ENCODE measurements at regions not wholly inside any gene's neighbourhood (a gene's known extent, or its start where the extent isn't known, plus 50 kb on each side); places are given as distances from the start of the nearest gene placed in this dataset.

GRCh38 chr3:117631781-117632180, 922.2 kb downstream of the TUSC7 start:
- Histone ChIP-seq H3K27ac (no peak overlapping the region), H3K36me3 (no peaks in the 10 kb centered on the region), H3K4me1 (no peaks in the 10 kb centered on the region), H3K27me3 (replicated peaks in 1 of 7) (no peaks in the 10 kb centered on the region), H3K9me3 (no peaks in the 10 kb centered on the region), H3K4me3 (no peak overlapping the region)
- intact Hi-C loops (cut with DNase I; ENCODE audit: low total_unique reads), result no loop called here
- DNase-seq, result no peak
- TF ChIP-seq POLR2A (IDR thresholded peaks at IDR 0.05) (no peak), POLR2AphosphoS5 (IDR thresholded peaks at IDR 0.05) (no peak), CTCF (IDR thresholded peaks at IDR 0.05 in 8 of 11, conservative IDR thresholded peaks at IDR 0.05 in 3 of 11) (no peak)
- WGBS, 5 donors, result 80 to 90% (median 87%) methylated on average over 3 of the region's 3 CpGs

DNA sequence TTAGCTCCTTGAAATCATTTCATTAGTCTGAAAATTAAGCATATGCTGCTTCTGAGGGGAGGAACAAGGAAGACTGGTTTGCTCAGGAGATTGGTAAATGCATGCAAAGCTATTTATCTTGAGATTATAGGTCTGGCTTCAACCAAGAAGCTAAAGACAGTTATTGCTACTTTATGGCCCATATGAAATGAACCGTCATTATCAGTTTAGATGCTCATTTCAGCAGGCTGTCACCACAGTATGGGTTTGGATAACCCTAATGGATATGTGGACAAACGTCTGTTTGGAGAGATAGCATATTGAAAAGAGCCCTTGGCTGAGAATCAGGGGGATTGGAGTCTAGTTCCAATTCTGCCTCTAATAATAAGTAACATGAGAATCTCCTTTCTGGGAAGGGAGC, 922.6 kb downstream of the TUSC7 start:
- no peak for DNase-seq
- no peaks in the 10 kb centered on the region for H3K9me3 ChIP-seq
- H3K36me3 ChIP-seq, result no peaks in the 10 kb centered on the region
- H3K4me3 ChIP-seq, result no peak overlapping the region
- H3K4me1 ChIP-seq, result no peaks in the 10 kb centered on the region
- no peak overlapping the region for H3K27ac ChIP-seq
- H3K27me3 ChIP-seq (replicated peaks in 1 of 7), result no peaks in the 10 kb centered on the region
- TF ChIP-seq POLR2A (IDR thresholded peaks at IDR 0.05), result no peak
- TF ChIP-seq POLR2AphosphoS5 (IDR thresholded peaks at IDR 0.05), result no peak
- TF ChIP-seq CTCF (IDR thresholded peaks at IDR 0.05 in 8 of 11, conservative IDR thresholded peaks at IDR 0.05 in 3 of 11), result no peak
- WGBS, 5 donors, result 77 to 92% (median 79%) methylated on average over 2 of the region's 2 CpGs
- intact Hi-C loops (cut with DNase I; ENCODE audit: low total_unique reads), result no loop called here

GRCh38 chr3:117633207-117633606, 923.6 kb downstream of the TUSC7 start:
- intact Hi-C loops (cut with DNase I; ENCODE audit: low total_unique reads), result no loop called here
- DNase-seq, result no peak
- Histone ChIP-seq H3K4me1 (no peaks in the 10 kb centered on the region), H3K4me3 (no peak overlapping the region), H3K27ac (no peak overlapping the region), H3K9me3 (no peaks in the 10 kb centered on the region), H3K36me3 (no peaks in the 10 kb centered on the region), H3K27me3 (replicated peaks in 1 of 7) (no peaks in the 10 kb centered on the region)
- WGBS, 5 donors, result 62 to 69% (median 68%) methylated on average over 4 of the region's 4 CpGs
- TF ChIP-seq POLR2AphosphoS5 (IDR thresholded peaks at IDR 0.05) (no peak), POLR2A (IDR thresholded peaks at IDR 0.05) (no peak), CTCF (IDR thresholded peaks at IDR 0.05 in 8 of 11, conservative IDR thresholded peaks at IDR 0.05 in 3 of 11) (no peak)

- Histone ChIP-seq H3K4me3 (no peak overlapping the region), H3K36me3 (no peaks in the 10 kb centered on the region), H3K9me3 (no peaks in the 10 kb centered on the region), H3K27me3 (replicated peaks in 1 of 7) (no peaks in the 10 kb centered on the region), H3K27ac (no peak overlapping the region), H3K4me1 (no peaks in the 10 kb centered on the region)
- TF ChIP-seq CTCF (IDR thresholded peaks at IDR 0.05 in 8 of 11, conservative IDR thresholded peaks at IDR 0.05 in 3 of 11) (no peak), POLR2A (IDR thresholded peaks at IDR 0.05) (no peak), POLR2AphosphoS5 (IDR thresholded peaks at IDR 0.05) (no peak)
- DNase-seq, result no peak
- 81 to 92% (median 91%) methylated on average over 5 of the region's 5 CpGs for WGBS, 5 donors
- intact Hi-C loops (cut with DNase I; ENCODE audit: low total_unique reads), result no loop called here
Measured at GRCh38 chr3:117637666-117638065, 928.1 kb downstream of the TUSC7 start.

All from spleen (tissue), 11 donors.